Left lung (tissue), 4 donors: ENCODE measurements at regions not wholly inside any gene's neighbourhood (a gene's known extent, or its start where the extent isn't known, plus 50 kb on each side); places are given as distances from the start of the nearest gene placed in this dataset.

Experiments
- ATAC-seq: fragments of 200-7000 bp; cut with Tn5 transposase; one replicate; pipeline ENCODE4 v1.9.1; 2020; ENCODE audit warnings: moderate library complexity
- DNase-seq, 4 donors: peaks; one replicate each; pipeline ENCODE4 v3.0.0-alpha.2; 2013 to 2020
- H3K27ac ChIP-seq, 2 donors: fragments of 200-600 bp; sonication (generic) in 1 of 2; one replicate each; pipeline versions ENCODE4 v1.5.0 to v1.8.0; 2020 to 2021
- H3K27me3 ChIP-seq, 2 donors: fragments of 200-600 bp; sonication (generic) in 1 of 2; one replicate each; pipeline versions ENCODE4 v1.5.0 to v1.8.0; 2020 to 2021
- H3K36me3 ChIP-seq, 2 donors: fragments of 200-600 bp; sonication (generic) in 1 of 2; one replicate each; pipeline versions ENCODE4 v1.5.0 to v1.8.0; 2020 to 2021
- H3K4me1 ChIP-seq, 2 donors: fragments of 200-600 bp; one replicate each; pipeline ENCODE4 v1.8.0; 2021
- H3K4me3 ChIP-seq, 2 donors: fragments of 200-600 bp; sonication (generic) in 1 of 2; one replicate each; pipeline versions ENCODE4 v1.5.0 to v1.8.0; 2020 to 2021; ENCODE audit warnings: mild to moderate bottlenecking in 1 of 2
- H3K9me3 ChIP-seq, 2 donors: fragments of 200-600 bp; sonication (generic) in 1 of 2; one replicate each; pipeline versions ENCODE4 v1.5.0 to v1.8.0; 2020 to 2021
- intact Hi-C, 2 donors: fragments of 100-400 bp; cut with DNase I; formaldehyde crosslinking; loops; one replicate each; pipeline versions ENCODE4 v1.11.2 to v1.14.2; 2022
- TF ChIP-seq, protein P1 (sequence below), 2 donors: fragments of 200-600 bp; sonication (generic) in 1 of 2; IDR thresholded peaks; one replicate each; pipeline versions ENCODE4 v1.5.0 to v1.8.0; 2021; ENCODE audit warnings: antibody characterized with exemption in 2 of 2
- donor health status: DM: no; HTN: yes; CAD: no.
- donor health status: DM: no; HTN: no; CAD: no.

DNA sequence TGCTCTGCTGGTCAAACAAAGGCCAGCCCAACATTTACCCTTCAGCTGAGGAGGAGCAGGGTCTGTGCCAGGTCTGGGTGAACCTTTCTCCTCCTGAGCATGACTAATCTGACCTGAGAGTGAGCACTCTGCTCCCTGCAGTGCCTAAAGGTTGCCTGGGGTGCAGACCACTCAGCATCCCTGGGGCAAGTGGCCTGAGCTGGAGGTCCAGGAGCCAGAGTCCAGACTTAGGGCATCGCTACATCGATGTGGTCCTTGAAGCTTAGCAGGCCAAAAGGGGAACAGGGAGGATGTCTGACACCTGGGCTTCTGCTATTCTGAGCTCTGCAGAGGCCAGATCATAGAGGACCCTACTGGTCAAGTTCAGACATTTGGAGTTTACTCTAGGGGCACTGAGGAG is 119.1 kb downstream of the FAM43A start:
- no peak for ATAC-seq
- Histone ChIP-seq H3K27me3 (peaks cover 0 to 4% of the 10 kb centered on the region in 2 donors), H3K4me3 (no peak overlapping the region), H3K27ac (no peak overlapping the region), H3K36me3 (no peaks in the 10 kb centered on the region), H3K4me1 (no peaks in the 10 kb centered on the region), H3K9me3 (no peaks in the 10 kb centered on the region)
- TF ChIP-seq, protein P1, sequence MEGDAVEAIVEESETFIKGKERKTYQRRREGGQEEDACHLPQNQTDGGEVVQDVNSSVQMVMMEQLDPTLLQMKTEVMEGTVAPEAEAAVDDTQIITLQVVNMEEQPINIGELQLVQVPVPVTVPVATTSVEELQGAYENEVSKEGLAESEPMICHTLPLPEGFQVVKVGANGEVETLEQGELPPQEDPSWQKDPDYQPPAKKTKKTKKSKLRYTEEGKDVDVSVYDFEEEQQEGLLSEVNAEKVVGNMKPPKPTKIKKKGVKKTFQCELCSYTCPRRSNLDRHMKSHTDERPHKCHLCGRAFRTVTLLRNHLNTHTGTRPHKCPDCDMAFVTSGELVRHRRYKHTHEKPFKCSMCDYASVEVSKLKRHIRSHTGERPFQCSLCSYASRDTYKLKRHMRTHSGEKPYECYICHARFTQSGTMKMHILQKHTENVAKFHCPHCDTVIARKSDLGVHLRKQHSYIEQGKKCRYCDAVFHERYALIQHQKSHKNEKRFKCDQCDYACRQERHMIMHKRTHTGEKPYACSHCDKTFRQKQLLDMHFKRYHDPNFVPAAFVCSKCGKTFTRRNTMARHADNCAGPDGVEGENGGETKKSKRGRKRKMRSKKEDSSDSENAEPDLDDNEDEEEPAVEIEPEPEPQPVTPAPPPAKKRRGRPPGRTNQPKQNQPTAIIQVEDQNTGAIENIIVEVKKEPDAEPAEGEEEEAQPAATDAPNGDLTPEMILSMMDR (IDR thresholded peaks at IDR 0.05), result no peak
- DNase-seq, result no peak
- intact Hi-C loops, result no loop called here

DNA sequence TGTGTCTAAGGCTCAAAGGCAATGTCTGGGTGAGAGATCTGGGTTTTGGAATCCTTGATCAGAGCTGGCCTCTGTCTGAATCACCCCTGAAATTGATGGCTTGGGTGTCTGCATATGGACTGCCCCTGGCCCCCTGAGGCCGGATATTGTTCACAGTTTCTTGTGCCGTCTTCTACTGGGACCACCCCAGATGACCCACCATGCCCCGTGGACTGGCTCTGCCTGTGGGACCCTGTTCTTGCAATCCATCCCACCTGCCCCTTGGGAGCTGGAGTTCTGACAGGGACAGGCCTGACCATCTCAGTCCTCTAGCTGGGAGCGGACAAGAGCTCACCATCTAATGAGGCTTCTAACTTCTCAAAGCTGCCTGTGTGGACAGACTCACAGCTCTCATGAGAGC is 119.9 kb downstream of the FAM43A start:
- DNase-seq (no peak), ATAC-seq (no peak)
- H3K9me3 ChIP-seq, result no peaks in the 10 kb centered on the region
- H3K27me3 ChIP-seq, result peaks cover 0 to 4% of the 10 kb centered on the region in 2 donors
- intact Hi-C loops, result no loop called here
- no peak overlapping the region for H3K4me3 ChIP-seq
- no peaks in the 10 kb centered on the region for H3K36me3 ChIP-seq
- no peaks in the 10 kb centered on the region for H3K4me1 ChIP-seq
- no peak overlapping the region for H3K27ac ChIP-seq
- TF ChIP-seq, protein P1 (IDR thresholded peaks at IDR 0.05), result no peak

DNA sequence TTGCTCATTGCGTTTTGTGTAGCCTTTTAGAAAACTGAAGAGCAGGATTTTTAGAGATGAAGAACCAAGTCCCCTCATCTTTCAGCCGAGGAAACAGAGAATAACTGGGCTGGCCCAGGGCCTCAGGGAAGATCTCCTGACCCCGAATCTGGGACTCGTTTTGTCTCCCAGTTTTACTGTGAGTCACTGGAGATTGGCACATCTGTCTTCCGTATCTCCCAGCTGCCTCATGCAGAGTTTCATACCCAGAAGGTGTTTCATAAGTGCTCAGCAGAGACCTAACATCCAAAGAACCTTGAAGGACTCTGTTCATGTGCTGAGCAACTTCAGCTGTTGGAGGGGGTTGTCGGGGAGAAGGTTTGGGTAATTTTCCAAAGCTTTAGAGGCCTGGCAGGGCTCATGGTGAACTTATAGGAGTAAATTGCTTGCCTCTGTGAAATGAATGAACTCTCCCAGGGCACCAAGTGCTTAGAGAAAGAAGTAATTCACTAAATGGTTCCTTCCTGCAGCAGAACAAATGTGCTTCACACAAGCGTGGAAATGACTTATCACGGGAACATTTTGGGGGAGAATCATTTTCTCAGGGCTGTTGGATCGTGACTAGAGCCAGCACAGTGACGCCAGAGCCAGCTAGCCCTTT is 121.4 kb downstream of the FAM43A start:
- intact Hi-C loops, result no loop called here
- TF ChIP-seq, protein P1 (IDR thresholded peaks at IDR 0.05), result no peak
- Histone ChIP-seq H3K27ac (no peak overlapping the region), H3K4me1 (no peaks in the 10 kb centered on the region), H3K27me3 (peaks cover 0 to under 1% of the 10 kb centered on the region in 2 donors), H3K4me3 (no peak overlapping the region), H3K36me3 (no peaks in the 10 kb centered on the region), H3K9me3 (no peaks in the 10 kb centered on the region)
- DNase-seq, result no peak
- no peak for ATAC-seq

DNA sequence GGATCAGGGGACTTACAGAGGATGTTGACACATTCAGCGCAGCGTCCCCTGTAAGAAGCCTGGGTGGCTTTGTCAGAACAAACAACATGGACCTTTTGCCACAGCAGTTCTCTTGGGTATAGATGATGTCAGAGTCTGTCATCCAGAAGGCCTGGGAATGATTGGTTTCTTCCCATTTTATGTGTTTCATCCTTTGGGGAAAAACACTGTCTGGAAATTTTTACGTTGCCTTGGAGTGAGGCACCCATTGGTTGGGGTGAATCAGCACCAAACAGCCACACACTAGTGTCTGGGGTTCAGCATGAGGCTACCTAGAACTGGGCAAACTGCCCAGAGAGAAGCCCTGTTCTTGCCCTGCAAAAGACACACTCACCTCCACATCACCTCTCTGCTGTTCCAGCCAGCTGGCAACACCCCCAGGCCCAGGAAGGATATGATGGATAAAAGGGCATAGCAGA is 123.0 kb downstream of the FAM43A start:
- H3K36me3 ChIP-seq, result no peaks in the 10 kb centered on the region
- intact Hi-C loops, result no loop called here
- TF ChIP-seq, protein P1 (IDR thresholded peaks at IDR 0.05), result no peak
- DNase-seq (no peak), ATAC-seq (no peak)
- H3K9me3 ChIP-seq, result no peaks in the 10 kb centered on the region
- no peaks in the 10 kb centered on the region for H3K27me3 ChIP-seq
- H3K4me3 ChIP-seq, result no peak overlapping the region
- H3K27ac ChIP-seq, result no peak overlapping the region
- no peaks in the 10 kb centered on the region for H3K4me1 ChIP-seq

DNA sequence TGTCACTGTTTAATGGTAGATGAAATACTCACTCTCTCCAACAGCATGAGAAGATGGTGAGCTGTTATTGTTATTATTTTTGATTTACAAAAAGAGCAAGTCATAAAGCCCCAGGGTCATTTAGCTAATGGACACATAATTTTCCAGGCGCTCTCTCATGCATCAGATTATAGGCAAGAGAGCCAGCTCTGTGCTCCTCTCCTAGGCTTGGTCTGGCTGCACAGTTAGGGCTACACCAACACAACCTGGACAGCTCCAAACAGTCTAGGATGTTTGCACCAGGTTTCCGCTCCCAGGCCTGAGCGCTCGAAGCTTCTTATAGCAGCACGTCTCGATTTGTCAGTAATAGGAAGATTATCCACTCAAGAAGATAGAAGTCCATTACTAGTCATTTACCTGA is 123.7 kb downstream of the FAM43A start:
- no peak overlapping the region for H3K27ac ChIP-seq
- H3K27me3 ChIP-seq, result no peaks in the 10 kb centered on the region
- TF ChIP-seq, protein P1 (IDR thresholded peaks at IDR 0.05), result no peak
- no peaks in the 10 kb centered on the region for H3K9me3 ChIP-seq
- intact Hi-C loops, result no loop called here
- H3K4me3 ChIP-seq, result no peak overlapping the region
- DNase-seq, result no peak
- no peaks in the 10 kb centered on the region for H3K36me3 ChIP-seq
- H3K4me1 ChIP-seq, result no peaks in the 10 kb centered on the region
- ATAC-seq, result no peak
